ENCODE measurements at regions not wholly inside any gene's neighbourhood (a gene's known extent, or its start where the extent isn't known, plus 50 kb on each side); places are given as distances from the start of the nearest gene placed in this dataset.
"Not testable (repeated sequence)": the region's sequence is repeated elsewhere in the genome, so short reads cannot be mapped to it uniquely, and the experiment has no call there.

- DNase-seq (ENCODE audit: low read depth) = no peak
- H3K4me3 ChIP-seq (replicated peaks; ENCODE audit: low read depth, low read length) = no peak overlapping the region
- TF ChIP-seq, protein P1, sequence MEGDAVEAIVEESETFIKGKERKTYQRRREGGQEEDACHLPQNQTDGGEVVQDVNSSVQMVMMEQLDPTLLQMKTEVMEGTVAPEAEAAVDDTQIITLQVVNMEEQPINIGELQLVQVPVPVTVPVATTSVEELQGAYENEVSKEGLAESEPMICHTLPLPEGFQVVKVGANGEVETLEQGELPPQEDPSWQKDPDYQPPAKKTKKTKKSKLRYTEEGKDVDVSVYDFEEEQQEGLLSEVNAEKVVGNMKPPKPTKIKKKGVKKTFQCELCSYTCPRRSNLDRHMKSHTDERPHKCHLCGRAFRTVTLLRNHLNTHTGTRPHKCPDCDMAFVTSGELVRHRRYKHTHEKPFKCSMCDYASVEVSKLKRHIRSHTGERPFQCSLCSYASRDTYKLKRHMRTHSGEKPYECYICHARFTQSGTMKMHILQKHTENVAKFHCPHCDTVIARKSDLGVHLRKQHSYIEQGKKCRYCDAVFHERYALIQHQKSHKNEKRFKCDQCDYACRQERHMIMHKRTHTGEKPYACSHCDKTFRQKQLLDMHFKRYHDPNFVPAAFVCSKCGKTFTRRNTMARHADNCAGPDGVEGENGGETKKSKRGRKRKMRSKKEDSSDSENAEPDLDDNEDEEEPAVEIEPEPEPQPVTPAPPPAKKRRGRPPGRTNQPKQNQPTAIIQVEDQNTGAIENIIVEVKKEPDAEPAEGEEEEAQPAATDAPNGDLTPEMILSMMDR (IDR thresholded peaks at IDR 0.05; ENCODE audit: low read length, missing control alignments) = no peak
Observed at GRCh38 chr6:66190858-66191257, 483.8 kb upstream of the EYS start.

DNA sequence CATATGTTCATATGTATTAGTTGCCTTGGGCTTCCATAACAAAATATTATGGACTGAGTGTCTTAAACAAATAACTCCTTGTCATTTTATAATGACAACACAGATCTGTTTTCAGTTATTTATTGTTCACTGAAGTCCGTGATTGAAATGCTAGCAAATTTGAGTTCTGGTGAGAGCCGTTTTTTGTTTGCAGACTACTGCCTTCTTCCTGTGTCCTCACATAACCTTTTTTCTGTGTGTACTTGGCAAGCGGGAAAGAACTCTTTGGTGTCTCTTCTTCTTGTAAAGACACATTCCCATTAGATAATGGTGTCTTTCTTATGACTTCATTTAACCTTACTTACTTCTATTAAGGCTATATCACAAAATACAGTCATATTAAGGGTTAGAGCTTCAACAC lies 482.9 kb upstream of the EYS start:
- TF ChIP-seq, protein P1 (IDR thresholded peaks at IDR 0.05; ENCODE audit: low read length, missing control alignments) = no peak
- DNase-seq (ENCODE audit: low read depth) = no peak
- H3K4me3 ChIP-seq (replicated peaks; ENCODE audit: low read depth, low read length) = no peak overlapping the region

DNA sequence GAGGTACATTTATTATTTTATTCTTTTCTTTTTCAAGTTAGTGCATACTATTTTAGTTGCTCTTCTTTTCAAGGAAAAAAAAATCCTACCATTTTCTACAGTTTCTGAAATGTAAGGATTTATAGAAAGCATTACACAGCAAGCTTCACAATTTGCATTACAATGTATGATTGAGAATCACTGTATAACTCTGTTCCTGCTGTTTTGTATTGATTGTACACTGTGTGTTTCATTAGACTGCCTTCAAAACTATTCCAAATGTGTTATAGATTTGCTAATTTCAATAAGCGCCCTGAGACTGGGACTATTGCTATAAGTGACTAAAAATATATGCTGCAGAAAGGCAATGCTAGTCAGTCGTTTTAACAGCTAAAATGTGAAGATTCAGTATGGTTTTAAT lies 479.7 kb upstream of the EYS start:
- TF ChIP-seq, protein P1 (IDR thresholded peaks at IDR 0.05; ENCODE audit: low read length, missing control alignments) = no peak
- DNase-seq (ENCODE audit: low read depth) = no peak
- no peak overlapping the region for H3K4me3 ChIP-seq (replicated peaks; ENCODE audit: low read depth, low read length)

GRCh38 chr6:66184091-66184490 lies 477.1 kb upstream of the EYS start:
- no peak overlapping the region for H3K4me3 ChIP-seq (replicated peaks; ENCODE audit: low read depth, low read length)
- no peak for DNase-seq (ENCODE audit: low read depth)
- TF ChIP-seq, protein P1 (IDR thresholded peaks at IDR 0.05; ENCODE audit: low read length, missing control alignments) = no peak

DNA sequence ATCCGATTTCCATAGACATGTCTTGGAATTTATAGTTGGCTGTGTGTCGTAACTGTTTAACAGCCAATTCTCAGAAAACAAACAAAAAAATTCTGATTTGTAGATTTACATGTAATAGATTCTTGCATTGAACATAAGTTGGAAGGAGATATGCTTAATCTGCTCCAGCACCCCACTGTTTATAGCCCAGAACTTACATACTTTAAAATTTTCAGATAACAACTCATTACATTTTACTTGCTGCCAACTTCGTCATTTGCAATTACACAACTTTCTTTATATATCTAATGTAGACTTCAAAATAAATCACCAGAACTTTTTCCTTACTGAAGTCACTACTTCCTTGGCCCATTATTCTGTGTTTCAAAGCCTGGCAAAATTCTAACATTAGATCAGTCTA lies 472.3 kb upstream of the EYS start:
- TF ChIP-seq, protein P1 (IDR thresholded peaks at IDR 0.05; ENCODE audit: low read length, missing control alignments) = no peak
- no peak for DNase-seq (ENCODE audit: low read depth)
- no peak overlapping the region for H3K4me3 ChIP-seq (replicated peaks; ENCODE audit: low read depth, low read length)

DNA sequence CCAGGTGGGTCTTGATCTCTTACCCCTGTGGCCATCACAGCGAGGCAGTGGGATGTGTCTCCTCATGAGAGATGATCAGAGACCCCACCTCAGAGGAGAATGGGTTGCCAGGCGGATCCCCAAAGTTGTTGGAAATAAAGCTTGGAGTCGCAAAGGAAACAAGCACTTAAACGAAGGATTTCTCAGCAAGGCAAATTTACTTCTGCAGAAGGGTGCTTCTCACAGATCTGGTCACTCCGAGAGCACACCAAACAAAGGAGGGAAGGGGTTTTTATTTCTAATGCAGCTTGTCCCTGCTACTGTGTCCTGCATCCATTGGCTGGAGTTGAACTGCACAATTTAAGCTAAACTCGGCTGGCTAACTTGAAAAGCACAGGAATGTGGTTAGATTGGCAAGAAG lies 466.6 kb upstream of the EYS start:
- TF ChIP-seq, protein P1 (IDR thresholded peaks at IDR 0.05; ENCODE audit: low read length, missing control alignments) = no peak
- no peak for DNase-seq (ENCODE audit: low read depth)
- H3K4me3 ChIP-seq (replicated peaks; ENCODE audit: low read depth, low read length) = no peak overlapping the region

DNA sequence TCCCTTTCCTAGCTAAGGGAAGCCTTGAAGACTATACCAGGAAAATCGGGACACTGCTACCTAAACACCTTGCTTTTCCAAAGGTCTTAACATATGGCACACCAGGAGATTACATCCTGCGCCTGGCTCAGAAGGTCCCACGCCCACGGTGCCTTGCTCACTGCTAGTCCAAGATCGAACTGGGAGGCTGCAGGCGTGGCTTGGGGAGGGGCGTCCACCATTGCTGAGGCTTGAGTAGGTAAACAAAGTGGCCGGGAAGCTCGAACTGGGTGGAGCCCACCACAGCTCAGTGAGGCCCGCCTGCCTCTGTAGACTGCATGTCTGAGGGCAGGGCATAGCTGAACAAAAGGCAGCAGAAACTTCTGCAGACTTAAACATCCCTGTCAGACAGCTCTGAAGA lies 459.7 kb upstream of the EYS start:
- not testable (repeated sequence) for DNase-seq (ENCODE audit: low read depth); H3K4me3 ChIP-seq (replicated peaks; ENCODE audit: low read depth, low read length)

Measured in fibroblast of pulmonary artery (primary cell).